ENCODE measurements at regions not wholly inside any gene's neighbourhood (a gene's known extent, or its start where the extent isn't known, plus 50 kb on each side); places are given as distances from the start of the nearest gene placed in this dataset.
A peak's percentile ranks its signal among the peaks of the same experiment; 100 is the strongest.

DNA sequence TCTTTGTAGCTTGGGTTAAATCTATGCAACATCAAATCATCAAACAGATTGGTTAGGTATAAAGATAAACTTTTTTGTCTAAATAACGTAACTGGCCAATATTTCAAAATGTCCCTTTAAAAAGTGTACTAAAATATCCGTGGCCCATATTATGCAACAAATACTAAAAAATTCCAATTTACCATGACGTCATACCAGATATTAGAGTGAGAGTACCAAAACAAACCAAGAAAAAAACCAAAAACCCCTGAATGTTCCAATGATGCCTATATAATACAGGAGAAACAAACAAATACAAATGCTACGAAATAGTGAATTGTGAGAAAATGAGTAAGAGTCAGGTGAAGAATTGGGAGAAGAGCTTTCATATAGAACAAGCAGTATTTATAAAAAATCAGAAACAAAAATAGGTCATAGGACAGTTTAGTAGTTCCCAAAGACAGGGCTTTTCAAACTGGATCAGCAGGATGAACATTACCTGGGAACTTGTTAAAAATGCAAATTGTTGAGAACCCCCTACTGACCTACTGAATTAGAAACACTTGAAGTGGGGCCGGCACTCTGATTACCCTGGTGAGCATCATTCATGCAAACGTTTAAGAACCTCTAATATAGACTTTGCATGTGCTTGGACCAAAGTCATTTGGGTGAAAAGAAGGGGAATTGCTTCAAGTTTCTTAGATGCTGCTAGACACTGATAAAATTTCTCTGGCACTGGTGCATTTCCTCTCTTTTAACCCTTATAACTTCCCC, 753.7 kb downstream of the DSC3 start:
- Histone ChIP-seq H3K27me3 (no peaks in the 10 kb centered on the region), H3K4me1 (no peaks in the 10 kb centered on the region), H3K9me3 (no peaks in the 10 kb centered on the region), H3K27ac (no peak overlapping the region), H3K36me3 (no peaks in the 10 kb centered on the region), H3K4me3 (no peak overlapping the region)
- 67% methylated on average over 6 of the region's 6 CpGs for WGBS
- no peak for TF ChIP-seq POLR2A (IDR thresholded peaks at IDR 0.05)
- TF ChIP-seq POLR2AphosphoS5 (IDR thresholded peaks at IDR 0.05): no peak
- TF ChIP-seq, protein P1, sequence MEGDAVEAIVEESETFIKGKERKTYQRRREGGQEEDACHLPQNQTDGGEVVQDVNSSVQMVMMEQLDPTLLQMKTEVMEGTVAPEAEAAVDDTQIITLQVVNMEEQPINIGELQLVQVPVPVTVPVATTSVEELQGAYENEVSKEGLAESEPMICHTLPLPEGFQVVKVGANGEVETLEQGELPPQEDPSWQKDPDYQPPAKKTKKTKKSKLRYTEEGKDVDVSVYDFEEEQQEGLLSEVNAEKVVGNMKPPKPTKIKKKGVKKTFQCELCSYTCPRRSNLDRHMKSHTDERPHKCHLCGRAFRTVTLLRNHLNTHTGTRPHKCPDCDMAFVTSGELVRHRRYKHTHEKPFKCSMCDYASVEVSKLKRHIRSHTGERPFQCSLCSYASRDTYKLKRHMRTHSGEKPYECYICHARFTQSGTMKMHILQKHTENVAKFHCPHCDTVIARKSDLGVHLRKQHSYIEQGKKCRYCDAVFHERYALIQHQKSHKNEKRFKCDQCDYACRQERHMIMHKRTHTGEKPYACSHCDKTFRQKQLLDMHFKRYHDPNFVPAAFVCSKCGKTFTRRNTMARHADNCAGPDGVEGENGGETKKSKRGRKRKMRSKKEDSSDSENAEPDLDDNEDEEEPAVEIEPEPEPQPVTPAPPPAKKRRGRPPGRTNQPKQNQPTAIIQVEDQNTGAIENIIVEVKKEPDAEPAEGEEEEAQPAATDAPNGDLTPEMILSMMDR (IDR thresholded peaks at IDR 0.05): no peak
- no peak for TF ChIP-seq EP300 (IDR thresholded peaks at IDR 0.05)
- DNase-seq (ENCODE audit: low spot score in 2 of 2): no peak

DNA sequence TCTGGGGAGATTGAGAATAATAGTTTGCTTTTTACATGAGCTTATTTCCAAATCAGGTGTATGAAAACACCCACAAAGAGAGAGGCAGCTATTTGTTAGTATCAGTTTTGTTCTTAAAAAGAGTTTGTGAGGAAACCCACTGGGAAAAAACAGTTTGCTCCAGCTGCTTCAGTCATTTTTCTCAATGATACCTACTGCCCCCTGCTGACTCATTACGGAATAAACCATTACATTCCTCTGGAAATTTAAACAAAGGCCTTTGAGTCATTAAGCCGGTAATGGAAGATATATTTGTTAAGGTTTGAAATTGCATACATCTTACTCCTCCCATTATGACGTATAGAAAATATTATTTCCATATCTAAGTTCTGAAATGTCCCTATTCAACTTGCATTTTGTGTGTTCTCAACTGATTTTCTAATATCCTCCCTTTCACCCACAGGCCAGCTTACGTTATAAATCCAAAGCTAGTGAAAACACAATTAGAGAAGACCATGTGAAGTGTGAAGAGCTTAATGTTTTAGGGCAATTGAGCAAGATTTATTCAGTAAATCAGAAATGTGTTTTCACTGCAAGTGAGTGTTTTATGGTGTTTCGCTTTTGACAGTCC, 761.6 kb downstream of the DSC3 start:
- Histone ChIP-seq H3K9me3 (no peaks in the 10 kb centered on the region), H3K36me3 (no peaks in the 10 kb centered on the region), H3K27ac (no peak overlapping the region), H3K4me1 (no peaks in the 10 kb centered on the region), H3K27me3 (no peaks in the 10 kb centered on the region), H3K4me3 (no peak overlapping the region)
- TF ChIP-seq, protein P1 (IDR thresholded peaks at IDR 0.05): peak in 1 of 2 donors; percentile 30
- TF ChIP-seq POLR2A (IDR thresholded peaks at IDR 0.05): no peak
- 40% methylated on average over 5 of the region's 5 CpGs for WGBS
- DNase-seq (ENCODE audit: low spot score in 2 of 2): no peak

DNA sequence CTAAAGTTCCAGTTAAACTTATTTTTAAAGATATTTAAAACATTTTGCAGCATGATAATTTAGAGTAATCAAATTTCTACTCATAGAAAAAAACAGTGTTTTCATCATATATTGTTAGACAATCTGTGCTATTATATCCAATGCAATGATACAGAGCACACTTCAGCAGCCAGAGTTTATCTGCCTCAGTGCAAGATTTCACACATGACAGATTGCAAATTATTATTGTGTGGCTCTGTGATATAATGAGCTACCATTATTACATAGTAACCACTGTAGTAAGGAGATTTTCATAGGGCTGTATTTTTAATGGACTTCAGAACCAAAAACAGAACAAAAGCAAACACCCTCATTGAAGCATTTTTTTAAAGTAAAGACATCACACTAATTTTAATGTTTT, 762.4 kb downstream of the DSC3 start:
- TF ChIP-seq POLR2AphosphoS5 (IDR thresholded peaks at IDR 0.05): no peak
- no peak for TF ChIP-seq POLR2A (IDR thresholded peaks at IDR 0.05)
- no peak for TF ChIP-seq EP300 (IDR thresholded peaks at IDR 0.05)
- TF ChIP-seq, protein P1 (IDR thresholded peaks at IDR 0.05): no peak
- Histone ChIP-seq H3K9me3 (no peaks in the 10 kb centered on the region), H3K27me3 (no peaks in the 10 kb centered on the region), H3K36me3 (no peaks in the 10 kb centered on the region), H3K27ac (no peak overlapping the region), H3K4me1 (no peaks in the 10 kb centered on the region), H3K4me3 (no peak overlapping the region)
- no peak for DNase-seq (ENCODE audit: low spot score in 2 of 2)

DNA sequence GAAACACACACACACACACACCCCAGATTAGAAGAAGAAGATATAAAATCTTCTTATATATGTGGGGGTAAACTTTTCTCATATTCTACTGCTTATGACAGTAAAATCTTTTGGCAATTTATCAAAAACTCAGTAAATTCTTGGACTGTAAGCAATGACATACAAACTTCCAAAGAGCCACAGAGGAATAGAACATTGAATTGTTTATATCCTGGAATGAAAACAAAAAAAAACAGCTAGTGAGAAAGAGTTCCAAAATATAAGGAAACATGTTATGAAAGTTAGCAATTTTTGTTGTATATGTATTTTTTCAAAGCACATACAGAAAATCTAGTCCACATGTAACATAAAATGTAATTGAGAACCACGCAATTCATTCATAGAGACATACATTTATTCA, 764.9 kb downstream of the DSC3 start:
- 75% methylated on average over 1 of the region's 1 CpG for WGBS
- H3K27me3 ChIP-seq: no peaks in the 10 kb centered on the region
- H3K4me3 ChIP-seq: no peak overlapping the region
- no peaks in the 10 kb centered on the region for H3K9me3 ChIP-seq
- TF ChIP-seq EP300 (IDR thresholded peaks at IDR 0.05): no peak
- TF ChIP-seq POLR2A (IDR thresholded peaks at IDR 0.05): no peak
- TF ChIP-seq POLR2AphosphoS5 (IDR thresholded peaks at IDR 0.05): no peak
- TF ChIP-seq, protein P1 (IDR thresholded peaks at IDR 0.05): no peak
- no peak overlapping the region for H3K27ac ChIP-seq
- DNase-seq (ENCODE audit: low spot score in 2 of 2): no peak
- no peaks in the 10 kb centered on the region for H3K36me3 ChIP-seq
- no peaks in the 10 kb centered on the region for H3K4me1 ChIP-seq

DNA sequence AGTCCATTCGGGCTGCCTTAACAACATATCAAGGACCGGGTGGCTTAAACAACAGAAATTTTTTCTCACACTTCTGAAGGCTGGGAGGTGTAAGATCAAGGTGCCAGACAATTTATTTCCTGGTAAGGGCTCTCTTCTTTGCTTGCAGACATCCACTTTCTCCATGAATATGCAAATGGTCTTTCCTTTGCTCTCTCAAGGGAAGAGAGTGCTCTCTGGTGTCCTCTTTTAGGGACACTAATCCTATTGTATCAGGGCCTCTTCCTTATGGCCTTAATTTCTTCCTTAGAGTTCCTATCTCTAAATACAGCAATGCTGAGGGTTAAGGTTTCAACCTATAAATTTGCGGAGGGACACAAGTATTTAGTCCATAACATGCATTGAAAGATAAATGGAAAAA, 770.8 kb downstream of the DSC3 start:
- H3K4me3 ChIP-seq: no peak overlapping the region
- DNase-seq (ENCODE audit: low spot score in 2 of 2): no peak
- 87% methylated on average over 3 of the region's 3 CpGs for WGBS

More for the DNA sequence above, 770.8 kb downstream of the DSC3 start:
- no peaks in the 10 kb centered on the region for H3K36me3 ChIP-seq
- no peak overlapping the region for H3K27ac ChIP-seq
- H3K4me1 ChIP-seq: no peaks in the 10 kb centered on the region
- TF ChIP-seq EP300 (IDR thresholded peaks at IDR 0.05) (no peak), POLR2AphosphoS5 (IDR thresholded peaks at IDR 0.05) (no peak), POLR2A (IDR thresholded peaks at IDR 0.05) (no peak)
- TF ChIP-seq, protein P1 (IDR thresholded peaks at IDR 0.05): no peak
- H3K9me3 ChIP-seq: no peaks in the 10 kb centered on the region
- no peaks in the 10 kb centered on the region for H3K27me3 ChIP-seq
